GM19328 (cell line): ENCODE measurements at regions not wholly inside any gene's neighbourhood (a gene's known extent, or its start where the extent isn't known, plus 50 kb on each side); places are given as distances from the start of the nearest gene placed in this dataset.
"Not testable (repeated sequence)": the region's sequence is repeated elsewhere in the genome, so short reads cannot be mapped to it uniquely, and the experiment has no call there.

Source experiments
- ATAC-seq: cut with Tn5 transposase; IDR thresholded peaks from one replicate; pipeline ENCODE4 v1.9.1; 2021; ENCODE audit warnings: mild to moderate bottlenecking, moderate library complexity; ENCODE audit not compliant: unreplicated experiment

GRCh38 chr7:65453341-65454030 is 79.8 kb downstream of the ZNF92 start:
- no peak for ATAC-seq

GRCh38 chr7:65454469-65454868 is 80.8 kb downstream of the ZNF92 start:
- ATAC-seq: no peak

GRCh38 chr7:65455050-65455449 is 81.4 kb downstream of the ZNF92 start:
- not testable (repeated sequence) for ATAC-seq

- ATAC-seq: no peak
Measured at GRCh38 chr7:65457705-65458104, 84.0 kb downstream of the ZNF92 start.

GRCh38 chr7:65459438-65459837 is 85.8 kb downstream of the ZNF92 start:
- no peak for ATAC-seq

GRCh38 chr7:65462148-65462716 is 88.6 kb downstream of the ZNF92 start:
- ATAC-seq: no peak

GRCh38 chr7:65463184-65463583 is 89.5 kb downstream of the ZNF92 start:
- ATAC-seq: no peak

GRCh38 chr7:65469919-65470558 is 96.4 kb downstream of the ZNF92 start:
- not testable (repeated sequence) for ATAC-seq

GRCh38 chr7:65471587-65471986 is 97.9 kb downstream of the ZNF92 start:
- ATAC-seq: no peak

GRCh38 chr7:65475040-65475726 is 101.5 kb downstream of the ZNF92 start:
- ATAC-seq: no peak

- peak; percentile 79 for ATAC-seq
Measured at GRCh38 chr7:65475734-65476319, 102.2 kb downstream of the ZNF92 start.

GRCh38 chr7:65477326-65477725 is 103.7 kb downstream of the ZNF92 start:
- ATAC-seq: no peak

GRCh38 chr7:65489260-65489767 is 115.7 kb downstream of the ZNF92 start:
- no peak for ATAC-seq

- not testable (repeated sequence) for ATAC-seq
Measured at GRCh38 chr7:65496697-65497096, 123.0 kb downstream of the ZNF92 start.

- no peak for ATAC-seq
Measured at GRCh38 chr7:65503434-65504152, 129.9 kb downstream of the ZNF92 start.

GRCh38 chr7:65504504-65505319 is 131.1 kb downstream of the ZNF92 start:
- ATAC-seq: not testable (repeated sequence)

- ATAC-seq: not testable (repeated sequence)
Measured at GRCh38 chr7:65505320-65505633, 131.6 kb downstream of the ZNF92 start.

GRCh38 chr7:65508581-65509367 is 135.1 kb downstream of the ZNF92 start:
- ATAC-seq: not testable (repeated sequence)
